ENCODE measurements at regions not wholly inside any gene's neighbourhood (a gene's known extent, or its start where the extent isn't known, plus 50 kb on each side); places are given as distances from the start of the nearest gene placed in this dataset.

DNA sequence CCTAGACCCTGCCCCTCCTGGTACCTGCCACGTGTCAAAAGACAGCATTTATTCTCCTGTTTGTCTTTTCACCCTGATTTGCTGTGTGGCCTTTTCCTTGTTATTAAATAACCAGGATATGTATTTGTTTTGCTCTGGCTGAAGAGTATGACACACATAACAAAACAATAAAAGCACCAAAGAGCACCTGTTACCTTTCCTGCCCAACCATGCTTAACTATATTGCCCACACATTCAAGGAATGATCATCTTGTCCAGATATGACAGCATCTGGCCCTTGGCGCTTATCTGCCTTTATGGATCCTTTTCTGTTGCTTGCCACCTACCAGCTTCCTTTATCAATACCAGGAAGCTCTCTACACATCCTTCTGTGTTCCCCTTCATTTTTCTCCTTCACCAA is 357.7 kb downstream of the FGFR2 start:
- no peak for DNase-seq (ENCODE audit: low spot score)

DNA sequence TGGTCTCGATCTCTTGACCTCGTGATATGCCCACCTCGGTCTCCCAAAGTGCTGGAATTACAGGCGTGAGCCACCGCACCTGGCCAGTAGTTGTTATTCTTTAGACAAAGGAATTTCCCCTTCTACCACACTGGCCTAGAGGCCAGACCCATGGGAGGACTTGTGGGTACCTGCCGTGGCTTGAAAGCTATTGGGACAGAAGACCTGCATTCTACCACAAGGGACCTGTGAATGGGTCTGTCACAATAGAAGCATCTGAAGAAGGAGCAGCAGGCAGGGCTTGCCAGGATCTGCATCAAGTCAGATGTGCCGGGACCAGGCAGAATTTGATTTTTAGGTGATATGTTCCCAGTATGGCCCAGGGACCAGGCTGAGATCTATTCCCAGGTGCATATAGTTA is 356.9 kb downstream of the FGFR2 start:
- DNase-seq (ENCODE audit: low spot score): no peak

GRCh38 chr10:121242741-121243608 is 355.3 kb downstream of the FGFR2 start:
- DNase-seq (ENCODE audit: low spot score): no peak

DNA sequence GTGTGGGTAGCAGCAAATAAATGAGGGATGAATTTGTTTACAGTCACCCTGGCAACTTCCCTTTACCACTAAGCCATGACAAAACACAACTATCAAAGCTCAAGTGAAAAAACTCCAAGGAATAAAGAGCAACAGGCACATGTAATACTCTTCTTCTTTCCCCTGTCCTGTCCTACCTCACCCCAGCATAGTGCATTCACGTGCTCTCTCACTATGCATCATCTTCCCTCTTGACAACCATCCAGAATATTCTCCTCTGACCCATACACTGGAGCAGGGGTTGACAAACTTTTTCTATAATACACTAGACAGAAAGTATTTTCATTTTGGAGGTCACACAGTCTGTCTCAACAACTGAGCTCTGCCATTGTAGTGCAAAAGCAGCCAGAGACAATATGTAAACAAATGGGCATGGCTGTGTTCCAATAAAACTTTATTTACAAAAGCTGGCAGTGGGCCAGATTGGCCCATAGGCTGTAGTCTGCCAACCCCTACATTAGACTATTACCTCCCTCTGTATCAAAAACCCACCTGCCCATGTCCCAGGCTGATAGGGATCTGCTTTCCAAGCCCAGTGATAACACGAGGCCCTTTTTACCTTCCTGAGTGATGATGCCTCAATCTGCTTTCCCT is 354.5 kb downstream of the FGFR2 start:
- DNase-seq (ENCODE audit: low spot score): no peak

GRCh38 chr10:121244818-121245217 is 353.4 kb downstream of the FGFR2 start:
- no peak for DNase-seq (ENCODE audit: low spot score)

GRCh38 chr10:121245754-121246153 is 352.5 kb downstream of the FGFR2 start:
- DNase-seq (ENCODE audit: low spot score): no peak

DNA sequence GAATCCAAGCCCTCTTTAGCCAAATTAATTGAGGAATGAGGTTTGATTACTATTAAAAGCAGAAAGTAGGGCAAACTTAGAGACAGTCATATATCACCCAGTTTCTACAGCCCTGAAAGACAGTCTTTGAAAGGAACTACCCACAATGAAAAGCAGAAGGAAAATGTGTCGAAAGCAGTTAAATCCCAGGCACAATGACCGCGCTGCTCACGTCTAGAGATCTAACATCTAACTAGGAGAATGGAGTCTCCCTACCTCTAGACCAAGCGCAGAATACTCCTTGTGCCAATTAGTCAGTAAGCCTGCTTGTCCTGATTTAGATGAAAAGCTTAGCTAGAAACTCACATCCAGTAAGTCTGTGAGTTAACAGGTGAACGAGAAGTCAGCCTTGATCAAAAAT is 350.0 kb downstream of the FGFR2 start:
- no peak for DNase-seq (ENCODE audit: low spot score)

DNA sequence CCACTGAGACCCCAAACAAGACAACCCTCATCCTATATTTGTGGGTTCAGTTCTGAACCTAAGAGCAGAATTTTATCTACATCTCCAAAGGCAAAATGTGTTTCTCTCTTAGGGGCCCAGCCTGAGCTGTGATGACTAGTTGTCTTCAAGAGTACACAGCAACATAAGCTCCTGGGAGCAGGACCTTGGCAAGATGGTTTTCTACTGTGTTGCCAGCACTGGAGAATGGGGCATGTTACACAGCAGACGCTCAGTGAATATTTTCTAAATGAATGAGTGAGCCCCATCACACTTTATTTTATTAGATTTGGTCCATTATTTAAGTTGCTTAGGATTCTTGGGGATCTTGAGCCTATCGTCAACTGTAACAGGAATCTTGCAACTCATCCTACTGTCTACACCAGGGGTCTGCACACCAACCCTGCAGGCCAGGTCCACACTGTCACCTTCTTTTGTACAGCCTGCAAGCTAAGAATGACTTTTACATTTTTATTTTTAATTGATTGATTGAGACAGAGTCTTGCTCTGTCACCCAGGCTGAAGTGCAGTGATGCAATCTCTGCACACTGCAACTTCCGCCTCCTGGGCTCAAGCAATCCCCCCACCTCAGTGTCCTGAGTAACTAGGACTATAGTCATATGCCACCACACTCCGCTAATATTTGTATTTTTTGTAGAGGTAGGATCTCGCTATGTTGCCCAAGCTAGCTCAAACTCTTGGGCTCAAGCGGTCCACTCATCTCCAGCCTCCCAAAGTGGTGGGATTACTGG is 347.1 kb downstream of the FGFR2 start:
- DNase-seq (ENCODE audit: low spot score): no peak

GRCh38 chr10:121252756-121253155 is 345.5 kb downstream of the FGFR2 start:
- DNase-seq (ENCODE audit: low spot score): no peak

DNA sequence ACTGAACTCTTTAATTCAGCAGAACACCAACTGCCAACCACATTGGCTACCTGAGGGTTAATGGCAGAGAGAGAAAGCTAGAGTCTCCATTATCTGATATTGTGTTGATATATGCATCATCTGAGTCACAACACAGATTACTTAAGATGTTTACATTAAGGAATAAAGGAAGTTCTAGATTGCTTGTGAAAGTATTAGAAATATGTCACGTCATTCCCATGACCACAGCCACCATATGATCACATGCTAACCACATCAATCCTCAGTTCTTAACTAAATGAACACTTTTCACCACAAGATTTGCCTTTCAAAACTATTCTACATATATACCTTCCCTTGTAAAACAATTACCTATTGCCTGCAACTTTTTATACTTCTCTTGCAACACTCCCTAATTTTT is 337.9 kb downstream of the FGFR2 start:
- no peak for DNase-seq (ENCODE audit: low spot score)

DNA sequence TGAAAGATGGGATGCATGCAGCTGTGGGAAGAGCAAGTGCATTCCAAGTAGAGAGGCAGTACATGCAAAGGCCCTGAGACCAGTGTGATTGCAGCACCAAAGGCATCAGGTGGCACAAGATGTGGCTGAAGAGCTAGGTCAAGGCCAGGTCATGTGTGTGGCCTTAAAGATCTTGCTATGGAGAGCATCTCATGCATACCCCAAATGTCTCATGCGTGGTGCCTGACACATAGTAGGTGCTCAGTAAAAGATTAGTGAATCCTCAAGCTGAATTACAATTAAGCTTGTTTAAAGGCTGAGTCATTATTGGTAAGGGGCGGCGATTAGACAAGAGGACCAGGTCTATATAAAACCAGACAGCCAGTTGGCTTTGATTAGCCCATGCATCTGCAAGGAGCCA is 336.6 kb downstream of the FGFR2 start:
- no peak for DNase-seq (ENCODE audit: low spot score)

DNA sequence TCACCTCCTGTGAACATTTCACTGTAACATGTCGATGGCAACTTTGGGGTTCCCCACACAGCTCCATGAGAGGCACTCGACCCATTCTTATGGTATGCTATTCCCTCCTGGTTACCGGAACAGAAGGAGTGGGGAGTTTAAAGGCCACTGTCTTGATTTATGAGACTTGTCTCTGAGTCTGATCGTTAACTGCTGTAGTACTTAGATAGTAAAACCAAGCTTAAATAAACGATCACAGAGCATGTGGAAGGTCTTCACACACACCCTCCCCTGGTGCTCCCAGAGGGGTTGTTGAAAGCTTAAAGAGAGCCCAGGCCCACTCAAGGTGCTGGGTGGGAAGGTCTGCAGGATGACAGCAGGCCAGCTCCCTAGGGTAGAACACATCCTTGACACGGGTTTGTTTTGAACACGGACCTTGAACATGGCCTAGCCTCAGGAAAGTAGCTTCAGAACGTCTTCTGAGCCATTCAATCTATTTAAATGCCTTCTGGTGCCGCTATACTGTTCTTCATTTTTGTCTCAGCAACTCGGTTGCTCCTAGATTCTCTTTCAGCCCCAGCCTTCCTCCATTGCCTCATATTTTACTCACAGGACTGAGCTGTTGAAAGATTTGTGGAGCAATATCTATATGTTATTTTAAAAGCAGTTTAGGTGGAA is 335.3 kb downstream of the FGFR2 start:
- DNase-seq (ENCODE audit: low spot score): no peak

DNA sequence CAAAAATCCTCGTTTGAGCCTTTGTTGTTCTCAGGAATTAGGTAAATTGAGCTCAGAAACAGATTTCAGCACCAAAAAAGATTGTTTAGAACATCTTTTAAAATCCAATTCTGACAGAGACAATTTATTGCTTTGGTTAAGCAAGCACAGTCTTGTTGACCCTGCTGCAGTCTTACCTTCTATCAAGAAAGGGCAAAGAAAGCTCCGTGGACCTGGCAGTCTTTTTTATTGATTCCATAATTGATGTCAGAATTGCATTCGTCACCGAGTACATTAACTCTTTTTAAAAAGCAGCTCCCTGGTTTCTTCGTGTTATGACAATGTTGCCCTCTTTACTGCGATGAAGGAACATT is 334.8 kb downstream of the FGFR2 start:
- no peak for DNase-seq (ENCODE audit: low spot score)

DNA sequence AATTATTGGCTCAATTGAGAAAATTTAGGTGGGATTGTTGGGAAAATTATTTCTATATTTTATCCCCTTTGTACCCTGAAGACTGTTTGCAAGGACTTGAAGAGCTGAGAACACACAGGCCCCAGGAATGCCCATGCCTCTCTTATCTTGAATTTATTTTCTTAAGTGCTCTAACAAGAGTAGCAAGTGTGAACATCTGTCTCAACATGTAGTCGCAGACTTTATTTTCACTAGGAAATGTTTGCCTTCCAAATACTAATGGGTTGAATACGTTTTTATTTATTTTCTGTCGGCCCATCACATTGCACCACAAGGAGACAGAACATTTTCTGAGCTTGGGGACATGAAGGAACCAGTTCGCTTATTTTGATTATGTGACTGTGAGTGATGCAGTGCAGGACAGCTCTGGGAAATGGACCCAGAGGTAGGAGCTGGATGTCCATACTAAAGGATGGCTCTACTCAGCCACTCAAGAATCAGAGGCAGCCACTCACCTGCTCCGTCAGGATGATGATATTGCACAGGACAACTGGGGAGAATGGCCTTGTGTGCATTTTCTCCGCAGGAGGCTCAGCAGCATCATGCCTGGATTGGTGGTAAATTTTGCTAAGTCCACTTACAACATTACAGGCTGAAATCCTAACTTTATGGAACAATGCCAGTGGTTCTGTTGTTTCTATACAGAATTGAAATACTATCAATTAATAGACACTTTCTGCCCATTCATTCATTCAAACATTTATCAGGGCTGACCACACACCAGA is 332.7 kb downstream of the FGFR2 start:
- DNase-seq (ENCODE audit: low spot score): no peak

GRCh38 chr10:121266370-121266769 is 331.9 kb downstream of the FGFR2 start:
- no peak for DNase-seq (ENCODE audit: low spot score)

- DNase-seq (ENCODE audit: low spot score): no peak
Observed at GRCh38 chr10:121267236-121268003, 330.8 kb downstream of the FGFR2 start.

- no peak for DNase-seq (ENCODE audit: low spot score)
Observed at GRCh38 chr10:121268363-121268762, 329.9 kb downstream of the FGFR2 start.

GRCh38 chr10:121268863-121269432 is 329.3 kb downstream of the FGFR2 start:
- no peak for DNase-seq (ENCODE audit: low spot score)

- no peak for DNase-seq (ENCODE audit: low spot score)
Observed at GRCh38 chr10:121270906-121271305, 327.3 kb downstream of the FGFR2 start.

DNA sequence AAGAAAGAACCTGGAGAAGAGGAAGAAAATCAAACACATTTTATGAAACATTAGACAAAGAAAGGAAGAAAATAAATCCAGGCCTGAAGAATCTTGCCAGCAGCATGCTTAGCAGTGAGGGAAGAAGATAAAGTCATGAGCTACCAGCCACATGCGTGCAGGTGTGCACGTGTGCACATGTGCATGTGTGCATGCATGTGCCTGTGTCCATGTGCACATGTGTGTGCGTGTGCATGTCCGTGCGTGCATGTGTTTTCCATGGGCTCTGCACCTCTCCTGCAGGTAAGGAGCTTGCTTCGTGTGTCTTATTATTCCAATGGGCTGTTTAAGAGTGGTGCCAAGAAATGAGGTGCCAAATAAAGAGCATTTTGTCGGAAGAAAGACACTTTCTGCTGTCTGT is 322.2 kb downstream of the FGFR2 start:
- DNase-seq (ENCODE audit: low spot score): no peak

- DNase-seq (ENCODE audit: low spot score): no peak
Observed at GRCh38 chr10:121276822-121277221, 321.4 kb downstream of the FGFR2 start.
